H1 (cell line): ENCODE measurements at regions not wholly inside any gene's neighbourhood (a gene's known extent, or its start where the extent isn't known, plus 50 kb on each side); places are given as distances from the start of the nearest gene placed in this dataset.

Source experiments
- ATF3 ChIP-seq: IDR thresholded peaks from 2 replicates; pipeline ENCODE4 v1.6.1; 2011; ENCODE audit warnings: low read depth, mild to moderate bottlenecking, low read length; ENCODE audit not compliant: insufficient read depth
- POU5F1 ChIP-seq: IDR thresholded peaks from 2 replicates; pipeline ENCODE4 v1.6.1; 2011; ENCODE audit warnings: low read depth, mild to moderate bottlenecking, low read length, moderate library complexity
- SP2 ChIP-seq: IDR thresholded peaks from 2 replicates; pipeline ENCODE4 v1.6.1; 2012; ENCODE audit warnings: mild to moderate bottlenecking, low read length, inconsistent platforms
- USF2 ChIP-seq: IDR thresholded peaks from 2 replicates; pipeline ENCODE4 v1.6.1; 2011; ENCODE audit warnings: low read length, improper control_type of control experiment

- TF ChIP-seq ATF3 (no peak), POU5F1 (no peak), SP2 (no peak), USF2 (no peak)
Measured at GRCh38 chr18:11517704-11518103, 91.7 kb upstream of the SLC35G4 start (continued).
